ENCODE measurements at regions not wholly inside any gene's neighbourhood (a gene's known extent, or its start where the extent isn't known, plus 50 kb on each side); places are given as distances from the start of the nearest gene placed in this dataset.

GRCh38 chr13:70616847-70617246, 508.6 kb upstream of the KLHL1 start:
- TF ChIP-seq CTCF (IDR thresholded peaks at IDR 0.05) (no peak), EP300 (IDR thresholded peaks at IDR 0.05) (no peak), POLR2A (IDR thresholded peaks at IDR 0.05) (no peak), POLR2AphosphoS5 (IDR thresholded peaks at IDR 0.05) (no peak)
